MM.1S (cell line): ENCODE measurements at regions not wholly inside any gene's neighbourhood (a gene's known extent, or its start where the extent isn't known, plus 50 kb on each side); places are given as distances from the start of the nearest gene placed in this dataset.

Experiments
- DNase-seq: peaks from one replicate; pipeline ENCODE4 v3.0.0-alpha.2; 2015
- H2AFZ ChIP-seq: fragments of 300-600 bp; sonication (generic); 2 replicates; pipeline ENCODE4 v1.6.0; 2016; ENCODE audit warnings: antibody characterized with exemption, low read length
- H3F3A ChIP-seq: fragments of 300-600 bp; sonication (generic); 2 replicates; pipeline ENCODE4 v1.6.1; 2016; ENCODE audit warnings: mild to moderate bottlenecking, antibody characterized with exemption, low read length, moderate library complexity, mixed read lengths; ENCODE audit not compliant: insufficient read depth
- H3K27ac ChIP-seq: fragments of 300-600 bp; sonication (generic); 2 replicates; pipeline ENCODE4 v1.5.1; 2016; ENCODE audit warnings: mild to moderate bottlenecking, low read length
- H3K27me3 ChIP-seq: fragments of 300-600 bp; sonication (generic); replicated peaks from 2 replicates; pipeline ENCODE4 v1.6.0; 2016; ENCODE audit warnings: low read length; ENCODE audit not compliant: insufficient read depth
- H3K36me3 ChIP-seq: fragments of 300-600 bp; sonication (generic); replicated peaks from 2 replicates; pipeline ENCODE4 v1.6.1; 2016; ENCODE audit warnings: mild to moderate bottlenecking, low read length, mixed read lengths; ENCODE audit not compliant: insufficient read depth
- H3K4me1 ChIP-seq: fragments of 300-600 bp; sonication (generic); 2 replicates; pipeline ENCODE4 v1.6.1; 2016; ENCODE audit warnings: low read length, mixed read lengths
- H3K4me2 ChIP-seq: fragments of 300-600 bp; sonication (generic); 2 replicates; pipeline ENCODE4 v1.6.0; 2016; ENCODE audit warnings: low read depth, low read length
- H3K4me3 ChIP-seq: fragments of 300-600 bp; sonication (generic); 2 replicates; pipeline ENCODE4 v1.5.1; 2016; ENCODE audit warnings: low read length, mixed read lengths
- H3K79me2 ChIP-seq: fragments of 300-600 bp; sonication (generic); 2 replicates; pipeline ENCODE4 v1.6.1; 2016; ENCODE audit warnings: mixed run types, low read length, mixed read lengths
- H3K9ac ChIP-seq: fragments of 300-600 bp; sonication (generic); 2 replicates; pipeline ENCODE4 v1.6.1; 2016; ENCODE audit warnings: low read length, mixed read lengths
- H3K9me2 ChIP-seq: fragments of 300-600 bp; sonication (generic); replicated peaks from 2 replicates; pipeline ENCODE4 v1.6.1; 2016; ENCODE audit warnings: mild to moderate bottlenecking, low read length, mixed read lengths; ENCODE audit not compliant: insufficient read depth
- H3K9me3 ChIP-seq: fragments of 300-600 bp; sonication (generic); replicated peaks from 2 replicates; pipeline ENCODE4 v1.6.1; 2016; ENCODE audit warnings: mild to moderate bottlenecking, low read length, mixed read lengths; ENCODE audit not compliant: insufficient read depth
- H4K20me1 ChIP-seq: fragments of 300-600 bp; sonication (generic); 2 replicates; pipeline ENCODE4 v1.6.1; 2016; ENCODE audit warnings: mild to moderate bottlenecking, low read length, moderate library complexity, mixed read lengths; ENCODE audit not compliant: insufficient read depth
- EZH2 ChIP-seq: fragments of 300-600 bp; sonication (generic); optimal IDR thresholded peaks from 2 replicates; pipeline ENCODE3; 2017; ENCODE audit warnings: low read depth, mild to moderate bottlenecking, antibody characterized with exemption, low read length, mixed read lengths
- EZH2phosphoT487 ChIP-seq: fragments of 300-600 bp; sonication (generic); IDR thresholded peaks from 2 replicates; pipeline ENCODE4 v1.6.1; 2018; ENCODE audit warnings: antibody characterized with exemption, low read length
- TF ChIP-seq, protein P1 (sequence below): fragments of 300-600 bp; sonication (generic); IDR thresholded peaks from 2 replicates; pipeline ENCODE4 v1.5.1; 2016; ENCODE audit warnings: antibody characterized with exemption, low read length, mixed read lengths

DNA sequence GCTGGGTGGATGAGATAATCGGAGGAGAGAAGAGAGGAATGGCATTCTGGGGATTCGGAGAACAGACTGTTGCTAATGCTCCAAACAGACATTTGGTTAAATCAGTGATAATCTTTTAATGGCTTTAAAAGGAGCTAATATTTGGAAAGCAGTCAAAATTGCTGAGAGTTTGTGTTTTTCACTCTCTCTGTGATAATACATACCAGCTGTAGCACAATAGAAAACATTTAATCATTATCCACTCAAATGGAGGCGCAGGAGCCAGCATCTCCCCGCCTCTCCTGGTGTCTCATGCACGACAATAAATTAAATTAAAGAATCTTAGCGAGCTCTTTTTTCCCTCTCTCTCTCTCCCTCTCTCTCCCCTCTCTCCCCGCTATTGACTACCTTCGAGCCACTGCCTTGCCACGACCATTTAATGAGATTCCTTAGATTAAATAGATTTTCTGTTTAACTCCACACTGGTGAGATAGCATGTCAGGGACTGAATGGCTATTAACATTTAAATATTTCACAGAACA, 268.6 kb upstream of the MVB12B start:
- no peak for DNase-seq
- H3K4me1 ChIP-seq: no peaks in the 10 kb centered on the region
- H4K20me1 ChIP-seq: no peaks in the 10 kb centered on the region
- no peak overlapping the region for H3K4me3 ChIP-seq
- H3F3A ChIP-seq: no peaks in the 10 kb centered on the region
- no peaks in the 10 kb centered on the region for H3K9me2 ChIP-seq
- H3K4me2 ChIP-seq: no peak overlapping the region
- H3K9me3 ChIP-seq: no peaks in the 10 kb centered on the region
- no peaks in the 10 kb centered on the region for H3K79me2 ChIP-seq
- peaks cover 61% of the 10 kb centered on the region for H3K27me3 ChIP-seq
- no peak overlapping the region for H3K9ac ChIP-seq
- TF ChIP-seq, protein P1, sequence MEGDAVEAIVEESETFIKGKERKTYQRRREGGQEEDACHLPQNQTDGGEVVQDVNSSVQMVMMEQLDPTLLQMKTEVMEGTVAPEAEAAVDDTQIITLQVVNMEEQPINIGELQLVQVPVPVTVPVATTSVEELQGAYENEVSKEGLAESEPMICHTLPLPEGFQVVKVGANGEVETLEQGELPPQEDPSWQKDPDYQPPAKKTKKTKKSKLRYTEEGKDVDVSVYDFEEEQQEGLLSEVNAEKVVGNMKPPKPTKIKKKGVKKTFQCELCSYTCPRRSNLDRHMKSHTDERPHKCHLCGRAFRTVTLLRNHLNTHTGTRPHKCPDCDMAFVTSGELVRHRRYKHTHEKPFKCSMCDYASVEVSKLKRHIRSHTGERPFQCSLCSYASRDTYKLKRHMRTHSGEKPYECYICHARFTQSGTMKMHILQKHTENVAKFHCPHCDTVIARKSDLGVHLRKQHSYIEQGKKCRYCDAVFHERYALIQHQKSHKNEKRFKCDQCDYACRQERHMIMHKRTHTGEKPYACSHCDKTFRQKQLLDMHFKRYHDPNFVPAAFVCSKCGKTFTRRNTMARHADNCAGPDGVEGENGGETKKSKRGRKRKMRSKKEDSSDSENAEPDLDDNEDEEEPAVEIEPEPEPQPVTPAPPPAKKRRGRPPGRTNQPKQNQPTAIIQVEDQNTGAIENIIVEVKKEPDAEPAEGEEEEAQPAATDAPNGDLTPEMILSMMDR: no peak
- no peak for TF ChIP-seq EZH2phosphoT487
- TF ChIP-seq EZH2: no peak
- no peak overlapping the region for H3K27ac ChIP-seq
- H2AFZ ChIP-seq: no peak overlapping the region
- H3K36me3 ChIP-seq: no peaks in the 10 kb centered on the region

DNA sequence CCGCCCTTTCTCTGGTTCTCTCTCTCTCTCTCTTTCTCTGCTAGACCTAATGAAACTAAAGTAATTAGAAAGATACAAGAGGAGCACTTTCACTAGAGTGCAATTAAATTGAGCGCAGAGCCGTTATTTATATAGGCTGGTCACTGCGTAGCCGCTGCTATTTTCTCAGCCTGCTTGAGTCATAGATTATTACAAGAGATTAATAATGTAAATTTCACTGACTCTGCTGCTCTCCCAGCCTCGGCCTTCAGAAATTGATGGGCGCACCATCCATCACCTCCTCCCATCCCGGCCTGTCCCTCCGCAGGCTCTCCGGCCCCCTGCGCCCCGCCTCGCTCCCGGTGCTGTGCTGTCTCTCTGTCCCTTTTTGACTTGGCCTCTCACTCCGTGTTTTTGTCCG, 268.0 kb upstream of the MVB12B start:
- Histone ChIP-seq H2AFZ (no peak overlapping the region), H3K4me3 (no peak overlapping the region), H3K27me3 (peaks cover 56% of the 10 kb centered on the region)

DNA sequence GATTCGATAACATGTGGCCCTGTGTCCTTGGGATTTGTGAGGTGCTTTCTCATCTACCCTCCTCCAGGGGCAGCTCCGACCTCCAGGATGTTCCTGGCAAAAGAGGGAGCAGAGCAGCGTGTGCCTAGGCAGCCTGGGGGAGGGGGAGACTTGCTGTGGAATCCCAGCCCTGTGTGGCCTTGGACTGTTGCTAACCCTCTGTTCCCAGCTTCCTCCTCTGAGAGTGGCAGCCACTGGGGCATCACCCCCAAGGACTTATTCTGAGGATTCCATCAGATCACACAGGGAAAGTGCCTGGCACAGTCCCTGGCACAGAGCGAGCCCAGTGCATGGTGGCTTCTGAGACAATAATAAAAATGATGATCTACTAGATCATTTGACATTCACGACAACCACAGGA, 265.1 kb upstream of the MVB12B start:
- Histone ChIP-seq H3K9me2 (no peaks in the 10 kb centered on the region), H3K9me3 (no peaks in the 10 kb centered on the region), H3K9ac (no peak overlapping the region), H3F3A (no peaks in the 10 kb centered on the region), H3K79me2 (no peaks in the 10 kb centered on the region), H3K27me3 (peaks cover 30% of the 10 kb centered on the region), H2AFZ (no peak overlapping the region), H3K4me2 (no peak overlapping the region), H3K27ac (no peak overlapping the region), H4K20me1 (no peaks in the 10 kb centered on the region), H3K4me1 (no peaks in the 10 kb centered on the region), H3K4me3 (no peak overlapping the region), H3K36me3 (no peaks in the 10 kb centered on the region)
- TF ChIP-seq, protein P1: no peak
- TF ChIP-seq EZH2 (no peak), EZH2phosphoT487 (no peak)
- no peak for DNase-seq

More for the DNA sequence above, 268.0 kb upstream of the MVB12B start:
- H3K79me2 ChIP-seq: no peaks in the 10 kb centered on the region
- no peaks in the 10 kb centered on the region for H3K9me3 ChIP-seq
- TF ChIP-seq, protein P1: no peak
- TF ChIP-seq EZH2 (no peak), EZH2phosphoT487 (no peak)
- no peak for DNase-seq
- H3K4me2 ChIP-seq: no peak overlapping the region
- no peaks in the 10 kb centered on the region for H3F3A ChIP-seq
- H3K4me1 ChIP-seq: no peaks in the 10 kb centered on the region
- no peak overlapping the region for H3K9ac ChIP-seq
- H3K36me3 ChIP-seq: no peaks in the 10 kb centered on the region
- H4K20me1 ChIP-seq: no peaks in the 10 kb centered on the region
- no peaks in the 10 kb centered on the region for H3K9me2 ChIP-seq
- no peak overlapping the region for H3K27ac ChIP-seq
